GM23338 (cell line): ENCODE measurements at regions not wholly inside any gene's neighbourhood (a gene's known extent, or its start where the extent isn't known, plus 50 kb on each side); places are given as distances from the start of the nearest gene placed in this dataset.

Experiments
- ATAC-seq: fragments of 200-7000 bp; cut with Tn5 transposase; 3 replicates; pipeline ENCODE4 v1.9.1; 2020
- DNase-seq: peaks from one replicate; pipeline ENCODE4 v3.0.0-alpha.2; 2015; ENCODE audit warnings: low spot score
- H2AFZ ChIP-seq: fragments of 200-600 bp; sonication (generic); 2 replicates; pipeline ENCODE4 v1.8.0; 2016; ENCODE audit warnings: antibody characterized with exemption, mild to moderate bottlenecking, moderate library complexity
- H3F3A ChIP-seq: fragments of 200-600 bp; sonication (generic); replicated peaks from 2 replicates; pipeline ENCODE4 v1.8.0; 2017; ENCODE audit warnings: antibody characterized with exemption, mixed run types, low read depth
- H3K27ac ChIP-seq: fragments of 200-600 bp; sonication (generic); 2 replicates; pipeline ENCODE4 v1.6.1; 2016; ENCODE audit warnings: low read depth
- H3K27me3 ChIP-seq: fragments of 200-600 bp; sonication (generic); 2 replicates; pipeline ENCODE4 v1.8.0; 2016; ENCODE audit warnings: mild to moderate bottlenecking, mixed run types, moderate library complexity; ENCODE audit not compliant: insufficient read depth
- H3K36me3 ChIP-seq: fragments of 200-600 bp; sonication (generic); 2 replicates; pipeline ENCODE4 v1.8.0; 2016; ENCODE audit warnings: mild to moderate bottlenecking; ENCODE audit not compliant: insufficient read depth
- H3K4me1 ChIP-seq: fragments of 200-600 bp; sonication (generic); 2 replicates; pipeline ENCODE4 v1.8.0; 2016; ENCODE audit warnings: mild to moderate bottlenecking, moderate library complexity; ENCODE audit not compliant: insufficient read depth
- H3K4me2 ChIP-seq: fragments of 200-600 bp; sonication (generic); 2 replicates; pipeline ENCODE4 v1.7.1; 2017; ENCODE audit warnings: mixed run types
- H3K4me3 ChIP-seq: fragments of 200-600 bp; sonication (generic); 2 replicates; pipeline ENCODE4 v1.6.1; 2016; ENCODE audit warnings: mixed run types
- H3K79me2 ChIP-seq: fragments of 200-600 bp; sonication (generic); replicated peaks from 2 replicates; pipeline ENCODE4 v1.8.0; 2017; ENCODE audit warnings: mild to moderate bottlenecking; ENCODE audit not compliant: insufficient read depth
- H3K9me2 ChIP-seq: fragments of 200-600 bp; sonication (generic); 2 replicates; pipeline ENCODE4 v1.8.0; 2017; ENCODE audit not compliant: insufficient read depth
- H4K20me1 ChIP-seq: fragments of 200-600 bp; sonication (generic); replicated peaks from 2 replicates; pipeline ENCODE4 v1.8.0; 2017; ENCODE audit warnings: mild to moderate bottlenecking; ENCODE audit not compliant: insufficient read depth
- H3K27ac Mint-ChIP-seq: 2 replicates; pipeline ENCODE4 v1.8.0; 2020; ENCODE audit warnings: inconsistent platforms, mild to moderate bottlenecking, moderate library complexity, mixed read lengths
- H3K27me3 Mint-ChIP-seq: 3 replicates; pipeline ENCODE4 v1.8.0; 2022; ENCODE audit warnings: low read depth, mild to moderate bottlenecking, moderate library complexity, mixed read lengths, inconsistent platforms; ENCODE audit not compliant: insufficient read depth, poor library complexity
- H3K36me3 Mint-ChIP-seq: 3 replicates; pipeline ENCODE4 v1.8.0; 2021; ENCODE audit warnings: low read depth, mild to moderate bottlenecking, inconsistent platforms, moderate library complexity, mixed read lengths
- H3K4me1 Mint-ChIP-seq: 3 replicates; pipeline ENCODE4 v1.8.0; 2020; ENCODE audit warnings: mild to moderate bottlenecking, inconsistent platforms, mixed read lengths
- H3K4me3 Mint-ChIP-seq: 3 replicates; pipeline ENCODE4 v1.8.0; 2021; ENCODE audit warnings: moderate library complexity, mild to moderate bottlenecking, inconsistent platforms, mixed read lengths
- H3K9me3 Mint-ChIP-seq: 3 replicates; pipeline ENCODE4 v1.8.0; 2020; ENCODE audit warnings: moderate library complexity, mild to moderate bottlenecking, inconsistent platforms, mixed read lengths
- CREB1 ChIP-seq: fragments of 250-450 bp; sonication (Bioruptor Pico); IDR thresholded peaks from 2 replicates; pipeline ENCODE4 v1.5.0; 2020; ENCODE audit warnings: low read depth, mild to moderate bottlenecking, moderate library complexity
- CTCF ChIP-seq, 2 experiments: fragments of 200-600 bp in 1 of 2; sonication (generic) in 1 of 2; conservative IDR thresholded peaks; 2 replicates each; pipeline versions ENCODE4 v1.5.1 to v1.6.1; 2016 to 2017; ENCODE audit warnings: antibody characterized with exemption in 2 of 2, low read depth in 2 of 2, mild to moderate bottlenecking in 2 of 2, moderate library complexity in 1 of 2
- ETS1 ChIP-seq: IDR thresholded peaks from 2 replicates; pipeline ENCODE4 v1.6.1; 2016; ENCODE audit warnings: antibody characterized with exemption
- EZH2 ChIP-seq: fragments of 200-600 bp; sonication (generic); IDR thresholded peaks from one replicate; pipeline ENCODE4 v1.8.0; 2017; ENCODE audit warnings: antibody characterized with exemption, mild to moderate bottlenecking, low read depth; ENCODE audit not compliant: unreplicated experiment
- EZH2phosphoT487 ChIP-seq: fragments of 200-600 bp; sonication (generic); IDR thresholded peaks from one replicate; pipeline ENCODE4 v1.8.1; 2018; ENCODE audit warnings: antibody characterized with exemption; ENCODE audit not compliant: unreplicated experiment
- JUNB ChIP-seq: IDR thresholded peaks from one replicate; pipeline ENCODE4 v1.6.1; 2016; ENCODE audit warnings: antibody characterized with exemption; ENCODE audit not compliant: unreplicated experiment
- NANOG ChIP-seq: IDR thresholded peaks from 2 replicates; pipeline ENCODE4 v1.6.1; 2016; ENCODE audit warnings: antibody characterized with exemption, borderline replicate concordance
- POLR2AphosphoS5 ChIP-seq: IDR thresholded peaks from 2 replicates; pipeline ENCODE4 v1.6.1; 2016; ENCODE audit warnings: antibody characterized with exemption, low read depth
- REST ChIP-seq: IDR thresholded peaks from one replicate; pipeline ENCODE4 v1.6.1; 2018; ENCODE audit warnings: antibody characterized with exemption; ENCODE audit not compliant: unreplicated experiment
- STAT1 ChIP-seq: IDR thresholded peaks from one replicate; pipeline ENCODE4 v1.6.1; 2016; ENCODE audit warnings: antibody characterized with exemption; ENCODE audit not compliant: unreplicated experiment
- ZNF114 ChIP-seq: fragments of 250-450 bp; sonication (Bioruptor Pico); IDR thresholded peaks from 2 replicates; pipeline ENCODE4 v1.5.0; 2020; ENCODE audit warnings: mild to moderate bottlenecking, moderate library complexity
- ZNF331 ChIP-seq: fragments of 250-450 bp; sonication (Bioruptor Pico); IDR thresholded peaks from 2 replicates; pipeline ENCODE4 v1.5.0; 2020; ENCODE audit warnings: low read depth, mild to moderate bottlenecking, moderate library complexity
- ZNF462 ChIP-seq: fragments of 250-450 bp; sonication (Bioruptor Pico); IDR thresholded peaks from 2 replicates; pipeline ENCODE4 v1.5.0; 2020; ENCODE audit warnings: mild to moderate bottlenecking, moderate library complexity

- no peak overlapping the region for H2AFZ ChIP-seq
- peaks cover 3% of the 10 kb centered on the region for H3K27me3 Mint-ChIP-seq
- H3K4me2 ChIP-seq, result no peak overlapping the region
- no peak overlapping the region for H3K4me3 ChIP-seq
- no peaks in the 10 kb centered on the region for H3K4me1 Mint-ChIP-seq
- H3K79me2 ChIP-seq, result no peaks in the 10 kb centered on the region
- no peaks in the 10 kb centered on the region for H3K9me3 Mint-ChIP-seq
- TF ChIP-seq NANOG (no peak), STAT1 (no peak), ZNF331 (CRISPR knock-in tag) (no peak), CTCF (conservative IDR thresholded peaks at IDR 0.05; ENCODE audit: low read depth in 2 of 2) (no peak), JUNB (no peak), ETS1 (no peak), ZNF462 (CRISPR knock-in tag) (no peak), EZH2 (no peak), EZH2phosphoT487 (no peak), CREB1 (CRISPR knock-in tag) (no peak), ZNF114 (CRISPR knock-in tag) (no peak), POLR2AphosphoS5 (no peak), REST (no peak)
- no peaks in the 10 kb centered on the region for H4K20me1 ChIP-seq
- no peaks in the 10 kb centered on the region for H3K9me2 ChIP-seq
- no peaks in the 10 kb centered on the region for H3K27me3 ChIP-seq
- no peak overlapping the region for H3K4me3 Mint-ChIP-seq
- H3K4me1 ChIP-seq, result no peaks in the 10 kb centered on the region
- no peak overlapping the region for H3K27ac ChIP-seq
- H3F3A ChIP-seq, result no peaks in the 10 kb centered on the region
- DNase-seq, result no peak
- peaks cover 5% of the 10 kb centered on the region; the same call in 1 of the 3 replicates for H3K36me3 Mint-ChIP-seq
- no peak for ATAC-seq
- H3K27ac Mint-ChIP-seq, result no peak overlapping the region
- H3K36me3 ChIP-seq, result no peaks in the 10 kb centered on the region
These were observed 395.2 kb upstream of the TOM1L1 start for GRCh38 chr17:54505404-54505803.
